Choroid plexus epithelial cell (primary cell): ENCODE measurements at regions not wholly inside any gene's neighbourhood (a gene's known extent, or its start where the extent isn't known, plus 50 kb on each side); places are given as distances from the start of the nearest gene placed in this dataset.

Experiments
- DNase-seq: peaks from one replicate; pipeline ENCODE4 v3.0.0-alpha.2; 2010; ENCODE audit warnings: low read depth
- H3K4me3 ChIP-seq: 2 replicates; pipeline ENCODE4 v1.5.1; 2011; ENCODE audit warnings: low read depth, mild to moderate bottlenecking, control low read depth, low read length, moderate library complexity
- TF ChIP-seq, protein P1 (sequence below): conservative IDR thresholded peaks from 2 replicates; pipeline ENCODE4 v1.5.1; 2011; ENCODE audit warnings: low read depth, mild to moderate bottlenecking, control low read depth, inconsistent platforms, low read length, moderate library complexity

- DNase-seq: no peak
- TF ChIP-seq, protein P1, sequence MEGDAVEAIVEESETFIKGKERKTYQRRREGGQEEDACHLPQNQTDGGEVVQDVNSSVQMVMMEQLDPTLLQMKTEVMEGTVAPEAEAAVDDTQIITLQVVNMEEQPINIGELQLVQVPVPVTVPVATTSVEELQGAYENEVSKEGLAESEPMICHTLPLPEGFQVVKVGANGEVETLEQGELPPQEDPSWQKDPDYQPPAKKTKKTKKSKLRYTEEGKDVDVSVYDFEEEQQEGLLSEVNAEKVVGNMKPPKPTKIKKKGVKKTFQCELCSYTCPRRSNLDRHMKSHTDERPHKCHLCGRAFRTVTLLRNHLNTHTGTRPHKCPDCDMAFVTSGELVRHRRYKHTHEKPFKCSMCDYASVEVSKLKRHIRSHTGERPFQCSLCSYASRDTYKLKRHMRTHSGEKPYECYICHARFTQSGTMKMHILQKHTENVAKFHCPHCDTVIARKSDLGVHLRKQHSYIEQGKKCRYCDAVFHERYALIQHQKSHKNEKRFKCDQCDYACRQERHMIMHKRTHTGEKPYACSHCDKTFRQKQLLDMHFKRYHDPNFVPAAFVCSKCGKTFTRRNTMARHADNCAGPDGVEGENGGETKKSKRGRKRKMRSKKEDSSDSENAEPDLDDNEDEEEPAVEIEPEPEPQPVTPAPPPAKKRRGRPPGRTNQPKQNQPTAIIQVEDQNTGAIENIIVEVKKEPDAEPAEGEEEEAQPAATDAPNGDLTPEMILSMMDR: no peak
- no peak overlapping the region for H3K4me3 ChIP-seq
These were observed 270.9 kb downstream of the SPRY1 start for GRCh38 chr4:123667496-123667895.

GRCh38 chr4:123667991-123668390 is 271.4 kb downstream of the SPRY1 start:
- TF ChIP-seq, protein P1: no peak
- no peak for DNase-seq
- H3K4me3 ChIP-seq: no peak overlapping the region

- no peak for DNase-seq
- no peak overlapping the region for H3K4me3 ChIP-seq
- TF ChIP-seq, protein P1: no peak
These were observed 275.2 kb downstream of the SPRY1 start for GRCh38 chr4:123671636-123672404.

DNA sequence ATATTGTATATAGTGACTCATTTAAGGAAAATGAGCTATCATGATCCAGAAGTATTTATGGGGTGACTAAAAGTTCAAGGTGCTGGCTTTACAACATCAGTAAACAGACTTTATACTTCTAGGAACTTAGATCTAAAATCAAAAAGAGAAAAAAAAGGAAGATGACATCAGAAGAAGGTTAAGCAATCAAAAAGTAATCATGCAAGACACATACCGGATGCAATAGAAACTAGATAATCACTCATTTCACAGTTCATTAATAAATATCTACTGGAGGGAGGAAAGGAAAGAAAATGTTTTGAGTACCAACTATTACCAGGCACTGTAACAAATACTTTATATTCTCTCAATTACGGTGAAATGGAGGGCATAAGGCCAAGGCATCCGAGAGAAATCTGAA is 276.4 kb downstream of the SPRY1 start:
- peak; percentile 52 for DNase-seq
- TF ChIP-seq, protein P1: no peak
- H3K4me3 ChIP-seq: no peak overlapping the region

- peak; percentile 16 for DNase-seq
- no peak overlapping the region for H3K4me3 ChIP-seq
- TF ChIP-seq, protein P1: no peak
These were observed 277.4 kb downstream of the SPRY1 start for GRCh38 chr4:123673971-123674370.

GRCh38 chr4:123674762-123675465 is 278.3 kb downstream of the SPRY1 start:
- TF ChIP-seq, protein P1: no peak

More at GRCh38 chr4:123674762-123675465, 278.3 kb downstream of the SPRY1 start:
- no peak overlapping the region for H3K4me3 ChIP-seq
- no peak for DNase-seq
